Non-pigmented ciliary epithelial cell (primary cell): ENCODE measurements at regions not wholly inside any gene's neighbourhood (a gene's known extent, or its start where the extent isn't known, plus 50 kb on each side); places are given as distances from the start of the nearest gene placed in this dataset.
"Not testable (repeated sequence)": the region's sequence is repeated elsewhere in the genome, so short reads cannot be mapped to it uniquely, and the experiment has no call there.

Experiments
- DNase-seq: peaks from one replicate; pipeline ENCODE4 v3.0.0-alpha.2; 2010; ENCODE audit warnings: low read depth

DNA sequence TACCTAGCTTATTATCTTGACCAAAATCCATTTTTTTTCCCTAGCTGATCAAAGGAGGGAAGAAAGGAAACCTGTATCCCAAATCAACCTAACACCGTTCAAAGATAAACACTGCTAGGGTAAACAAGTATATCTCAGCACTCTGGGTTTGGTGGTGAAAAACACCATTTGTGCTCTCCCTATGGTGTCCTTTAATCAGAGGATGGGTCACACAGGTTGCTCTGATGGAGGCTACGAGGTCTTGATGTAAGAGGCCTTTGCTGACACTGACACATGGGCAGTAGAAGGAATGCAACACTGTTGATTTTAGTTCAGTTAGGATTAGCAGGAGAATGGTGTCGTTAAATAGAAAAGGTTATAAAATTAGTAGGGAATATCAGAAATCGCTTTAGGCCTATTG lies 179.3 kb downstream of the HDGFL1 start:
- DNase-seq, result no peak

DNA sequence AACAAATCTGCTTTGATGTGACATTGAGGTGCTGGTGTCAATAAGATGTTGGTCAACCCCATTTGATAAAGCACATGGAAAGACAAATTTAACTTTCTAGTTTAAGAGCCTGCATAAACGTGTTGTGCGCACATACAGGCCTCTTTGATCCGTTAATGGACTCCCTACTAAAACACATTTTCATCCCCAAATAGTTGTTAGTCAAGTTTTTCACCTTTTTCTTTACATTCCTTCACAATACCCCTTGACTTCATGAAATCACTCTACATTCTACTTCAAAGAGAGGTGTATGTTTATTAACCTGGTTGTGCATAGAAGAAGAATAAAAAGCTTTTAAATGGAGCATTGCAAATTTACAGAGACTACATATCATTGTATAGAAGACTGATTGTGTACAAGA lies 180.3 kb downstream of the HDGFL1 start:
- DNase-seq, result no peak

- DNase-seq, result no peak
Observed at GRCh38 chr6:22751223-22751622, 181.9 kb downstream of the HDGFL1 start.

DNA sequence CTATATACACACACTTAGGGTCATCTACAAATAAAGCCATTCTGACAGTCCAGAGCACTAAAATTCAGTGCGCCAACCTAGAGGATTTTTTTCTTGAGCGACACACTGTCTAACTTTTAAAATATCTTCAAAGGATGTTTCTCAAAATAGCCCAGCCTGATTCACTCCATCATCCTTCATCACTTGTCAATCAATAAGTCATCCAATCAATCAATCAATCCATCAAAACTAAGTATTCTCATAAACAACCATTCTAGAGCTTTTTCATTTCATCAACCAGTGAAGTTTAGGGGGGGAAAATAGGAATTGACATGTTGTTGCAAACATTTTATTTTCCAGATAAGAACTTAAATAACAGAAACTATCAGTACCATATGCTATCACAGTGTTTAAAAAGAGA lies 183.2 kb downstream of the HDGFL1 start:
- no peak for DNase-seq

DNA sequence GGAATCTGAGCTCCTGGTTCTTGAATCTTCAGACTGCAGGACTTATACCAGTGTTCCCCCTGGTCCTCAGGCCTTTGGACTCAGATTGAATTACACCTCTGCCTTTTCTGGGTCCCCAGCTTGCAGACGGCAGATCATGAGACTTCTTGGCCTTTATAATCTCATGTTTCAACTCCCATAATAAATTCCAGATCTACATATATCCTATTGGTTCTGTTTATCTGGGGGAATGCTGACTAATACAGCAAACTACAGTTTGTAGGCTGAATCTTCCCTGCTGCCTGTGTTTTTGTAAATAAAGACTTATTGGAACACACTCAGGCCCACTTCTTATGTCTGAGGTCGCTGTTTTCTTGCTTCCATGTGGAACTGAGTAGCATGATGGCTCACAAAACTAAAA lies 184.7 kb downstream of the HDGFL1 start:
- DNase-seq, result no peak

- no peak for DNase-seq
Observed at GRCh38 chr6:22755605-22756004, 186.2 kb downstream of the HDGFL1 start.

GRCh38 chr6:22756365-22756764 lies 187.0 kb downstream of the HDGFL1 start:
- DNase-seq, result no peak

DNA sequence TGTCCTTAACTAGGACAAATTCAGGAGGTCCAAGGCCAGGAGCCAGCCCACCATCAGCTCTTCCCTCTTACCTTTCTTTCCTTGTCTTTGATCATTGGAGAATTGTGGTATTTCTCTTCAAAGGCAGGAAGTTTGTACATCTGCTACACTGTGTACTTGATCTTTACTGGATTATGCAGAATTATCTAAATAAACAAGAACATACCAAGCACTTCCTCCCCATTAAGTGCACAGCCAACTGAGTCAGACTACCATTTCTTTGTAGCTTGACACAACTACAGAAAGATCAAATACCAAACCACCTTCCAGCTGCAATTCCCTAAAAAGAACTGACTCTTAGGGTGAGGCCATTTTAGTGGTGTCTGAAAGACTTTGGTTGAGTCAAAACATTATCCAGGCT lies 195.1 kb downstream of the HDGFL1 start:
- DNase-seq, result no peak

- no peak for DNase-seq
Observed at GRCh38 chr6:22765015-22765414, 195.6 kb downstream of the HDGFL1 start.

- DNase-seq, result no peak
Observed at GRCh38 chr6:22766979-22767378, 197.6 kb downstream of the HDGFL1 start.

GRCh38 chr6:22770054-22770453 lies 200.7 kb downstream of the HDGFL1 start:
- DNase-seq, result no peak

- no peak for DNase-seq
Observed at GRCh38 chr6:22774129-22774528, 204.8 kb downstream of the HDGFL1 start.

DNA sequence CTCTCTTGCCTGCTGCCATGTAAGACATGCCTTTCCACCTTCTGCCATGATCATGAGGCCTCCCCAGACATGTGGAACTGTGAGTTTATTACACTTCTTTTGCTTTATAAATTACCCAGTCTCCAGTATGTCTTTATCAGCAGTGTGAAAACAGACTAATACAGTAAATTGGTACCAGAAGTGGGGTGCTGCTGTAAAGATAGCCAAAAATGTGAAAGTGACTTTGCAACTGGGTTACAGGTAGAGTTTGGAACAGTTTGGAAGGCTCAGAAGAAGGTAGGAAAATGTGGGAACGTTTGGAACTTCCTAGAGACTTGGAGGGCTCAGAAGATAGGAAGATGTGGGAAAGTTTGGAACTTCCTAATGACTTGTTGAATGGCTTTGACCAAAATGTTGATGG lies 209.1 kb downstream of the HDGFL1 start:
- not testable (repeated sequence) for DNase-seq

DNA sequence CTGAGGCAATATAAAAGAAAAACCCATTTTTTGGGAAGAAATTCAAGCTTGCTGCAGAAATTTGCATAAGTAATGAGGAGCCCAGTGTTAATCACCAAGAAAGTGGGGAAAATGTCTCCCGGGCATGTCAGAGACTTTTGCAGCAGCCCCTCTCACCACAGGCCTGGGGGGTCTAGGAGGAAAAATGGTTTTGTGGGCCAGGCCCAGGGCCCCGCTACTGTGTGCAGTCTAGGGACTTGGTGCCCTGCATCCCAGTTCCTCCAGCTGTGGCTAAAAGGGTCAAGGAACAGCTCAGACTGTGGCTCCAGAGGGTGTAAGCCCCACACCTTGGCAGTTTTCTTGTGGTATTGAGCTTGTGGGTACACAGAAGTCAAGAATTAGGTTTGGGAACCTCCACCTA lies 209.7 kb downstream of the HDGFL1 start:
- DNase-seq, result no peak

GRCh38 chr6:22783931-22784330 lies 214.6 kb downstream of the HDGFL1 start:
- DNase-seq, result no peak

- DNase-seq, result no peak
Observed at GRCh38 chr6:22784601-22785410, 215.4 kb downstream of the HDGFL1 start.

GRCh38 chr6:22788038-22788437 lies 218.7 kb downstream of the HDGFL1 start:
- DNase-seq, result no peak

DNA sequence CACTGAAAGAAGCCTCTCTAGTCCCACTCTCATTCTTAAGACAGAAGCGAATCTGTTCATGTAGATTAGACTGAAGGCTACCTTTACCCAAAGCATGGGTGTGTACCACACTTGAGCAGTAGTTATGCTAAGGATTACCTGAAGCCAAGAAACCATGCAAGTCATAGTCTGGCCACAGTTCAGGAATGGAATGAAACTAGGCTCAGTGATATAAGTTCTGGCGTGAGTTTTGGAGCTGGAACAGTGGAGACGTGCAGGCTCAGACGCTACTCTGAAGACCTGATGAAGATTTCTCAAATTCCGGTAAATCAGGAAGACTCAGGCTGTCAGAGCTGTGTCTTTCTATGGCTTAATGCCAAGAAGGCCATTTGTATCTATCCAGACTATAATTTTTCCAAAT lies 219.9 kb downstream of the HDGFL1 start:
- DNase-seq, result no peak

- DNase-seq, result no peak
Observed at GRCh38 chr6:22794844-22795243, 225.5 kb downstream of the HDGFL1 start.

- DNase-seq, result no peak
Observed at GRCh38 chr6:22800451-22800850, 231.1 kb downstream of the HDGFL1 start.

DNA sequence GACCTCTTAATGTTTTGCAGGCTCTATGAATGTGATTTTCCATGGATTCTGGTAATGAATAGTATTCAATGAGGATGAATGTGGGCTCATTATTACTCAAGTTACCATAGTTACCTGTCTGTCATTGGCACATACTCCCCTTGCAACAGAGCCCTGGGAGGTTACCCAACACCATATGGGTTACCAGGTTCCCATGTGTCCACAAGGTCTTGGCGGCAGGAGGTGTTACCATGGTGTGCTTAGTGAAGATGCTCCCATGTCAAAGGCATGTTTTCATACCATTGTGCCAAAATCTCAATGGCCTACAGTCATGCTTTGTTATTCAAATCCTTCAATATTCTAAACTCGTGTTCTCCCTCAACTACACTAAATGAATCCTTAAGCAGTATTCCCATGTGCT lies 232.5 kb downstream of the HDGFL1 start:
- no peak for DNase-seq

- no peak for DNase-seq
Observed at GRCh38 chr6:22804620-22805261, 235.4 kb downstream of the HDGFL1 start.

DNA sequence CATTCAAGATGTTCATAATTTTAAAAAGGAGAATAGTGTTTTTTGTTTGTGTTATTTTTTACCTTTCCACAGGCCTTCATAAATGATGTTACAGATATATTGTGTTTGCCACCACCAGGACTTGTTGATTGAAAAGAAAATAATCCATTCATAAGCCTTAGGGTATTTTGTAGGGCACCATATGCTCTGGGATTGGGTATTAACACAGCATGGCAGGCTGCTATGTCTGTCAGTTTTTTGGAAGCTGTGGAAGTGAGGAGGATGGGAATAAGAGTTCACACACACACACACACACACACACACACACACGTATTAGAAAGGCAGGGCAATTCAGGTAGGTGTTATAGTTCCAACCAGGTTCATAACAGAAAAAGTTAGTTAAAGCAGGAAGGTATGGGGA lies 237.9 kb downstream of the HDGFL1 start:
- DNase-seq, result no peak

DNA sequence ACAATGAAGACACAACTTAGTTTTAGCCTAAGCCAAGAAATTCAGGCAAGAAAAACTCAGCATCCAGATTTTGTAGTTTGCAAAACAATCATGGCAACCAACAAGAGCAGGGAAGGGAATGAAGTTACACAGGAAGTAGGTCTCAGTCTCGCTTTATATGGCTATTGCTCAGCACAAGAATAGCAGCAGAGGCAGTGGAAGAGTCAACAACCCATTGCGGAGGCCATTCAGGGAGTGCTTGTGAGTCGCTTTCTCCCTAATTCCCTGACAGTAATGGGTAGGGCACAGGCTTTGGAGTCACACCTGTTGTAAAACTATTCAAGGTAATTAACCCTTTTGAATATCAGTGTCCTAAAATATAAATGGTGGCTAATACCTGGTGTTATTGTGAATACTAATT lies 238.5 kb downstream of the HDGFL1 start:
- DNase-seq, result no peak
